ENCODE measurements at regions not wholly inside any gene's neighbourhood (a gene's known extent, or its start where the extent isn't known, plus 50 kb on each side); places are given as distances from the start of the nearest gene placed in this dataset.
"Not testable (repeated sequence)": the region's sequence is repeated elsewhere in the genome, so short reads cannot be mapped to it uniquely, and the experiment has no call there.

DNA sequence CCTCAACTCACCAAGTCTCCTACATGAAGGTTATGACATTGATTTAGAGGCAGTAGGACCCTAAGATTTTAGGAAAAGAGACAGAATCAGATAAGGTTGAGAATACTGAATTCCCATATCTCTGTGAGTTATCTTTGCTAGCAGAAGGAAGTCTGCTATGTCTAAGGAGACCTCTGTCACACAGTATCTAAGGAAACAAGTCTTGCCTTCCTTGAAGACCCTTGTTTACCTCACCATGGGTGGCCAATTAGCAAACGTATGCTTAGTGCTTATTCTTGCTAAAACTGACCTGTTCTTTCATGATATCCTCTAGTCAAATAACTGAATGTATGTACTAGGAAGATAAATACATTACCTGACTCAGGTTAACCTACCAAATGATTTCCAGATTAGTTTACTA lies 855.4 kb upstream of the SLITRK1 start:
- Histone ChIP-seq H3K36me3 (no peaks in the 10 kb centered on the region), H3K4me1 (ENCODE audit: control insufficient read depth in 1 of 2, low read depth in 2 of 2) (no peaks in the 10 kb centered on the region), H3K27ac (no peak overlapping the region), H3K27me3 (replicated peaks; ENCODE audit: insufficient read depth) (no peaks in the 10 kb centered on the region), H3K9me3 (no peaks in the 10 kb centered on the region), H3K4me3 (no peak overlapping the region)
- no peak for ATAC-seq (ENCODE audit: insufficient number of reproducible peaks, low FRiP score, low read depth)
- no peak for DNase-seq (ENCODE audit: low spot score)
- TF ChIP-seq, protein P1, sequence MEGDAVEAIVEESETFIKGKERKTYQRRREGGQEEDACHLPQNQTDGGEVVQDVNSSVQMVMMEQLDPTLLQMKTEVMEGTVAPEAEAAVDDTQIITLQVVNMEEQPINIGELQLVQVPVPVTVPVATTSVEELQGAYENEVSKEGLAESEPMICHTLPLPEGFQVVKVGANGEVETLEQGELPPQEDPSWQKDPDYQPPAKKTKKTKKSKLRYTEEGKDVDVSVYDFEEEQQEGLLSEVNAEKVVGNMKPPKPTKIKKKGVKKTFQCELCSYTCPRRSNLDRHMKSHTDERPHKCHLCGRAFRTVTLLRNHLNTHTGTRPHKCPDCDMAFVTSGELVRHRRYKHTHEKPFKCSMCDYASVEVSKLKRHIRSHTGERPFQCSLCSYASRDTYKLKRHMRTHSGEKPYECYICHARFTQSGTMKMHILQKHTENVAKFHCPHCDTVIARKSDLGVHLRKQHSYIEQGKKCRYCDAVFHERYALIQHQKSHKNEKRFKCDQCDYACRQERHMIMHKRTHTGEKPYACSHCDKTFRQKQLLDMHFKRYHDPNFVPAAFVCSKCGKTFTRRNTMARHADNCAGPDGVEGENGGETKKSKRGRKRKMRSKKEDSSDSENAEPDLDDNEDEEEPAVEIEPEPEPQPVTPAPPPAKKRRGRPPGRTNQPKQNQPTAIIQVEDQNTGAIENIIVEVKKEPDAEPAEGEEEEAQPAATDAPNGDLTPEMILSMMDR (IDR thresholded peaks at IDR 0.05) = no peak

GRCh38 chr13:84730376-84730775 lies 848.1 kb upstream of the SLITRK1 start:
- DNase-seq (ENCODE audit: low spot score) (no peak), ATAC-seq (ENCODE audit: insufficient number of reproducible peaks, low FRiP score, low read depth) (no peak)
- Histone ChIP-seq H3K4me3 (no peak overlapping the region), H3K4me1 (ENCODE audit: control insufficient read depth in 1 of 2, low read depth in 2 of 2) (no peaks in the 10 kb centered on the region), H3K36me3 (no peaks in the 10 kb centered on the region), H3K9me3 (no peaks in the 10 kb centered on the region), H3K27me3 (replicated peaks; ENCODE audit: insufficient read depth) (no peaks in the 10 kb centered on the region), H3K27ac (no peak overlapping the region)
- TF ChIP-seq, protein P1 (IDR thresholded peaks at IDR 0.05) = no peak

DNA sequence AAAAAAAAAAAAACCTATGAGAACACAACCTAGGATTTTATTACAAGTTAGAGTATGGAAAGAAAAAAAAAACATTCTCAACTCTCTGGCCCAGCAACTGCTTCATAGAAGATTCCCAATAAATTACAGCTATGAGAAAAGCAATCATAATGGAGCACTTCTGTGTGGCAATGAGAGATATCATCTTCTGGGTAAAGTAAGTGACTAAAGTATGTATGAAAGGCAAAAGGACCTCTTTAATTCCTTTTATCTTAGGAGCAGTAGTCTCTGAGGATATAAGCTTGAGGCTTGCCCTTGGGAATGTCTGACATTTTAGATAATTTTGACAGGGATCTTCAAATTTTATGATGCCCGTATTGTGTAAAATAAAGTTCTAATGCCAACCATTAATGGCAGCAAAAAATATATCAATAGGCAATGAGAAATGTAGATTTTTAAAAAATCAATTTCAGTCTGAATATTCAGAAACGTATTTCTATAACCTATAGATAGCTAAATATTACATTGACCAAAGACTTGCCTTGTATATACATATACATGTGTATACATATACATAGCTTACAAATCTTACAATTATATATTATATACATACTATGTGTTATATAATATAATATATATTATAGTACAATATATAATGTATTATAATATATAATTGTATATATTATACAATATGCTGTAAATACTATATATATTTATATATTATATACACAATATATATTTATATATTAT lies 823.9 kb upstream of the SLITRK1 start:
- H3K27ac ChIP-seq = no peak overlapping the region
- H3K36me3 ChIP-seq = no peaks in the 10 kb centered on the region
- H3K4me1 ChIP-seq (ENCODE audit: control insufficient read depth in 1 of 2, low read depth in 2 of 2) = no peaks in the 10 kb centered on the region
- no peak overlapping the region for H3K4me3 ChIP-seq
- DNase-seq (ENCODE audit: low spot score) (no peak), ATAC-seq (ENCODE audit: insufficient number of reproducible peaks, low FRiP score, low read depth) (no peak)
- no peaks in the 10 kb centered on the region for H3K9me3 ChIP-seq
- H3K27me3 ChIP-seq (replicated peaks; ENCODE audit: insufficient read depth) = no peaks in the 10 kb centered on the region
- TF ChIP-seq, protein P1 (IDR thresholded peaks at IDR 0.05) = no peak

DNA sequence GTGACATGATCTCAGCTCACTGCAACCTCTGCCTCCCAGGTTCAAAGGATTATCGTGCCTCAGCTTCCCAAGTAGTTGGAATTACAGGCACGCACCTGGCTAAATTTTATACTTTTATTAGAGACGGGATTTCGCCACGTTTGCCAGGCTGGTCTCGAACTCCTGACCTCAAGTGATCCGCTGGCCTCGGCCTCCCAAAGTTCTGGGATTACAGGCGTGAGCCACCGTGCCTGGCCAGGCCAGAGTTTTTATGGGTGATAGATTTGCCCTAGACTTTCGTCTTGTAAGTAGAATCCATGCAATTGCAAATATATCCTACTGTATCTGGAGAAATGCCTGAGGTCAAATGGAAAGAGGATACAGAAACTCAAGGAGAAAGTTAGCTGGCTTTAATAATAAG lies 819.9 kb upstream of the SLITRK1 start:
- TF ChIP-seq, protein P1 (IDR thresholded peaks at IDR 0.05) = no peak
- Histone ChIP-seq H3K27ac (no peak overlapping the region), H3K27me3 (replicated peaks; ENCODE audit: insufficient read depth) (no peaks in the 10 kb centered on the region), H3K36me3 (no peaks in the 10 kb centered on the region), H3K4me3 (no peak overlapping the region), H3K9me3 (no peaks in the 10 kb centered on the region), H3K4me1 (ENCODE audit: control insufficient read depth in 1 of 2, low read depth in 2 of 2) (no peaks in the 10 kb centered on the region)
- DNase-seq (ENCODE audit: low spot score) (no peak), ATAC-seq (ENCODE audit: insufficient number of reproducible peaks, low FRiP score, low read depth) (no peak)

- ATAC-seq (ENCODE audit: insufficient number of reproducible peaks, low FRiP score, low read depth); H3K27ac ChIP-seq; H3K9me3 ChIP-seq; H3K36me3 ChIP-seq; DNase-seq (ENCODE audit: low spot score); H3K4me3 ChIP-seq; H3K4me1 ChIP-seq (ENCODE audit: control insufficient read depth in 1 of 2, low read depth in 2 of 2); H3K27me3 ChIP-seq (replicated peaks; ENCODE audit: insufficient read depth): not testable (repeated sequence)
These were observed 815.3 kb upstream of the SLITRK1 start for GRCh38 chr13:84697591-84697990.

DNA sequence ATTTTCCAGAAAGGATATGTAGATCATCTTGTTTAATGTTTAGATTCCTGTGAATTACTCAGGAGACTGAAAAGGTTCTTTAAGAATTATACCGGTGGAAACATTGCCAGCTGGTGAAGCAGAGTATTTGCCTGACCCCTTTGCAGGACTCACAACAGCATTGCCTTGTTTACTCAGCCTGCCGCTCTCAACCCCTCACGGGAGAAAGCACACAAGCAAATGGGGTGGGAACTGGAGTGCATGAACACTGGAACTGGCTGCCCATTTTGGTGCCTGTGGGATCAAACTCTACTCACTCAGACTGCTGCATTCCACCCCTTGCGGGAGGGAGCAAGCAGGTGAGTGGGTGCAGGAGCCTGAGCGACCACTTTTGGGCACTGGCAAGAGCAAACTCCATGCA lies 804.7 kb upstream of the SLITRK1 start:
- no peak overlapping the region for H3K27ac ChIP-seq
- no peak for DNase-seq (ENCODE audit: low spot score)
- H3K27me3 ChIP-seq (replicated peaks; ENCODE audit: insufficient read depth) = no peaks in the 10 kb centered on the region
- H3K4me3 ChIP-seq = no peak overlapping the region
- H3K36me3 ChIP-seq = no peaks in the 10 kb centered on the region
- no peaks in the 10 kb centered on the region for H3K9me3 ChIP-seq
- no peak for ATAC-seq (ENCODE audit: insufficient number of reproducible peaks, low FRiP score, low read depth)
- H3K4me1 ChIP-seq (ENCODE audit: control insufficient read depth in 1 of 2, low read depth in 2 of 2) = peaks cover 0 to 9% of the 10 kb centered on the region in 2 donors
- TF ChIP-seq, protein P1 (IDR thresholded peaks at IDR 0.05) = no peak
